Myocyte (in vitro differentiated cells): ENCODE measurements at regions not wholly inside any gene's neighbourhood (a gene's known extent, or its start where the extent isn't known, plus 50 kb on each side); places are given as distances from the start of the nearest gene placed in this dataset.
"Not testable (repeated sequence)": the region's sequence is repeated elsewhere in the genome, so short reads cannot be mapped to it uniquely, and the experiment has no call there.

Source experiments
- DNase-seq: peaks from one replicate; pipeline ENCODE4 v3.0.0-alpha.2; 2012; ENCODE audit warnings: low read depth

DNA sequence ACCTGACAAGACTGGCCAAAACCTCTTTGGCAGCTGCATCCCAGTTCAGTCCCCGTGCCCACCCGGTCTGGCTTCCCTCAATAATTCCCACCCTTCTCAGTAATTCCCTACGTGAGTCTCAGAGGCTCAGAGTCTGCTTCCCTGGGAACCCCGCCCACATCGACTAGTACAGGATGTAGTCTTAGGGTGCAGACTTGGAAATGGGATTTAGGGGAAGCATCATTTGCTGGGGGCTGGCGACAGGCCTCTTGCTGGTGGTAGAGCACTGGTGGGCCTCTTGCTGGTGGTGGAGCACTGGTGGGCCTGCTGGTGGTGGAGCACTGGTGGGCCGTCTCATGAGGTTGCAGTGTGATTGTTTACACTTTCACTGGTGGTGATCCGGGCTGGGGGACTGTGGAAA lies 199.5 kb upstream of the B3GAT1 start:
- DNase-seq: no peak

- no peak for DNase-seq
Observed at GRCh38 chr11:134610116-134610910, 198.3 kb upstream of the B3GAT1 start.

- no peak for DNase-seq
Observed at GRCh38 chr11:134609361-134610115, 197.5 kb upstream of the B3GAT1 start.

DNA sequence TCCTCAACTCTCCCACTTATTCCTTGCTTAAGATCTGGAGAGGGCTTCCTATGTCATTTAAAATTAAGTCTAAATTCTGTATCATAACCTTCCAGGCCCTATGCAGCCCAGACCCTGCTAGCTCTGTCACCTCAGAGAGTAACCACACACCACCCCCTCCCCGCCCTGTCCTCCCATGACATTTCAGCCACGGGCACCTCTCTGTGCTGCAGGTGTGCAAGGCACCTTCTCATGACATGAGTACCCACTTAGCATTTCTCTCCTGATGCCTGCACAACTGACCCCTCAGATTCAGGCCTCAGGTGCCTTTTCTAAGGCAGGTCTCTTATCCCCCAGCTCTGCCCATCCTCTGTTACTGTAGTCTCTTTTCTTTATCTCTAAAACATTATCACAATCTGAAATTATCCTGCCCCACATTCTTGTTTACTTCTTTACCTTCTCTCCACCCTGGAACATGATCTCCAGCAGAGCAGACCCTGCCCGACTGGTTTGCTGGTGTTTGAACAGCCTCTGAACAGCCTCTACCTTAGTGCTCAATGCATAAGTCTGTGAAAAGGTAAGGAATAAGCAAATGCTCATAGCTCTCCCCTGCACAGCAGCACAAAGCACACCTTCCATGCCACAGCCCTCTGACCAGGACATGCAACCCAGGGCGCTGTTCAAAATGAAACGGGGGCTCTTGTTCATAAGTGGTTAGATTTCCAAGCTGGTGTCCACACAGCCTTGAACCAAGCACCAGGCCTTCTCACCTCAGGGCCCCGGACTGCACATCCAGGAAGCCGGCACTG lies 196.1 kb upstream of the B3GAT1 start:
- no peak for DNase-seq

DNA sequence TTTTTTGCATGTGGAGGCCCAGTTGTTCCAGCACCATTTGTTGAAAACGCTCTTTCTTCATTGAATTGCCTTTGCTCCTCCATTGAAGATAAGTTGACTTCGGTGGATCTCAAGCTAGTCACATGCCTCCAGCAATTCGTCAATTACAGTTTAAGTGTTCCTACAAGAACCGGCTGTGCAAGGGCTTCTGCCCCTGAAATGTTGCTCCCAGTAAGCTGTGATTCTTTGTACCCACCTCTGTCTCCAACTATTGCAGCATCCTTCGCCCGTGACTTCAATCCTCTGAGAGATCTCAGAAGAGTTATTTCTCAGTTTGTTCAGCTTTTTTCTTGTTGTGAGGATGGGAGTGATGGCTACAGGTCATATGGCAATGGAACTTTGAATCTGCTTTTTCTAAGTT lies 194.2 kb upstream of the B3GAT1 start:
- no peak for DNase-seq

GRCh38 chr11:134604886-134605285 lies 192.8 kb upstream of the B3GAT1 start:
- no peak for DNase-seq

GRCh38 chr11:134599299-134599771 lies 187.3 kb upstream of the B3GAT1 start:
- no peak for DNase-seq

GRCh38 chr11:134598368-134598767 lies 186.3 kb upstream of the B3GAT1 start:
- no peak for DNase-seq

- DNase-seq: no peak
Observed at GRCh38 chr11:134597452-134597851, 185.4 kb upstream of the B3GAT1 start.

- no peak for DNase-seq
Observed at GRCh38 chr11:134596404-134596803, 184.4 kb upstream of the B3GAT1 start.

DNA sequence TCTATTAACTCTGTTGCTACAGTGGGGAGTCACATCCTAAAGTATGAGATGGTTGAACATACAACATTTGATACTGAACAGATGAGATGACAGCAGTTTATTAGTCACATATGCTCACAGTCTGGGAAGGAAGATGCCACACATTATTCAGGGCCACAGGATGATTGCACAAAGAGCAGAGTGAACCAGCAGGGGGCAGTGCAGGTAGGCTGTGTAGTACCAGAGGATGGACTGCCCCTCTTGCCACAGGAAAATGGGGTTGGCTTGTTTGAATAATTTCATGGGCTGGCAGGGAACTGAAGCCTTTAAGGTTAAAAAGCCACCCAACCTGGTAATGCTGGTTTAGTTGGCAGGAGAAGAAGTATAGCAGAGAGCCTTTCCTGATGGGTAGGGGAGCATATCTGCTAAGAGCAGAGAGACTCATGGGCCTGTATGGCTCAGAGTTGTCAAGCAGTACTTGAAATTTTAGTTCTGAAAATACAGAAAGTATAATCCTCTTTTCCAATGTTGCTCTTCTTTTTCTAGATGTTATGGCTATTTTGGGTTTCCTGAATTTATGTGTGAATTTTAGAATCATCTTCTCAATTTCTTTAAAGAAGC lies 180.4 kb upstream of the B3GAT1 start:
- no peak for DNase-seq

DNA sequence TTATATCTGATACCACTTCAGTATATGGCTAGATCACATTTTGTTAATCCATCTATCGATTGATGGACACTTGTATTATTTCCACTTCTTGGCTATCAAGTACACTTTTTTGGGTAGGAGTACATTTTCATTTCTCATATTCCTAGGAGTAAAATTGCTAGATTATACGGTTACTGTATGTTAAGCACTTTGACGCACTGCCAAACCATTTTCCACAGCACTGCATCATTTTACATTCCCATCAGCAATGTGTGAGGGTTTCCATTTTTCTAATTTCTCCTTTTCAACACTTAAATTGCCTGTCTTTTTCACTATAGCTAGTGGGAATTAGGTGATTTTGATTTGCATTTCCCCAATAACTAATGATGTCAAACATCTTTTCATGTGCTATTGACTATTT lies 179.3 kb upstream of the B3GAT1 start:
- DNase-seq: no peak

- DNase-seq: no peak
Observed at GRCh38 chr11:134589129-134589528, 177.1 kb upstream of the B3GAT1 start.

DNA sequence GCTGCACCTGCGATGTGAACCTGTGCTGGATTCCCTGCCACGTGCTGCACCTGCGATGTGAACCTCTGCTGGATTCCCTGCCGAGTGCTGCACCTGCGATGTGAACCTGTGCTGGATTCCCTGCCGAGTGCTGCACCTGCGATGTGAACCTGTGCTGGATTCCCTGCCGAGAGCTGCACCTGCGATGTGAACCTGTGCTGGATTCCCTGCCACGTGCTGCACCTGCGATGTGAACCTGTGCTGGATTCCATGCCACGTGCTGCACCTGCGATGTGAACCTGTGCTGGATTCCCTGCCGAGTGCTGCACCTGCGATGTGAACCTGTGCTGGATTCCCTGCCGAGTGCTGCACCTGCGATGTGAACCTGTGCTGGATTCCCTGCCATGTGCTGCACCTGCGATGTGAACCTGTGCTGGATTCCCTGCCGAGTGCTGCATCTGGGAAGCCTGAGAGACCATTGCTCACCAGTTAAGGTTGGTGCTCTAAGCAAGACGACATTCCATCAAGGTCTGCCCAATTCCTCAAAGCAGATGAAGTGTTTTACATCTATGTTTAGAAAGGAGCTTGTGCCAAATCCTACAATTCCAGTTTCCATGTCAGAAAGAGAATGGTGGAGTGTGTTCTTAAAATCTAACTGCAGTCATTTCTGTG lies 176.5 kb upstream of the B3GAT1 start:
- not testable (repeated sequence) for DNase-seq

GRCh38 chr11:134587345-134587744 lies 175.3 kb upstream of the B3GAT1 start:
- no peak for DNase-seq

DNA sequence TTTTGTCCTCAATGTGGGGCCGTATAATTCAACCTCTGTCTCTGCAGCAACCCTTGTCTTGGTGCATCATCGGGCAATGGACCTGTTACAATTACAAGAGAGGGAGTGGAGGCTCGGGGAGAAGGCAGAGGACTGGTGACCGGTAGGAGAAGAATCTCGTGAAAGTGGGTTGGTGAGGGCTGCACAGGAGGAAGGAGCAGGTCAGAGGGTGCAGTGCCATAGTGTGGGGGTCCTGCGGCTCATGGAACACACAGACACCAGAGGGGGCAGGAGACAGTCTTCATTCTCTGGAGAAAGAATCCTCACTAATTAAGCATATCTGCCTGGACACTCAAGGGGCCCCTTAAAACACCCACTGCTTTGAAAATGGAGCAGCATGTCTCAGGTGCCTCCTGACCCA lies 174.7 kb upstream of the B3GAT1 start:
- no peak for DNase-seq

DNA sequence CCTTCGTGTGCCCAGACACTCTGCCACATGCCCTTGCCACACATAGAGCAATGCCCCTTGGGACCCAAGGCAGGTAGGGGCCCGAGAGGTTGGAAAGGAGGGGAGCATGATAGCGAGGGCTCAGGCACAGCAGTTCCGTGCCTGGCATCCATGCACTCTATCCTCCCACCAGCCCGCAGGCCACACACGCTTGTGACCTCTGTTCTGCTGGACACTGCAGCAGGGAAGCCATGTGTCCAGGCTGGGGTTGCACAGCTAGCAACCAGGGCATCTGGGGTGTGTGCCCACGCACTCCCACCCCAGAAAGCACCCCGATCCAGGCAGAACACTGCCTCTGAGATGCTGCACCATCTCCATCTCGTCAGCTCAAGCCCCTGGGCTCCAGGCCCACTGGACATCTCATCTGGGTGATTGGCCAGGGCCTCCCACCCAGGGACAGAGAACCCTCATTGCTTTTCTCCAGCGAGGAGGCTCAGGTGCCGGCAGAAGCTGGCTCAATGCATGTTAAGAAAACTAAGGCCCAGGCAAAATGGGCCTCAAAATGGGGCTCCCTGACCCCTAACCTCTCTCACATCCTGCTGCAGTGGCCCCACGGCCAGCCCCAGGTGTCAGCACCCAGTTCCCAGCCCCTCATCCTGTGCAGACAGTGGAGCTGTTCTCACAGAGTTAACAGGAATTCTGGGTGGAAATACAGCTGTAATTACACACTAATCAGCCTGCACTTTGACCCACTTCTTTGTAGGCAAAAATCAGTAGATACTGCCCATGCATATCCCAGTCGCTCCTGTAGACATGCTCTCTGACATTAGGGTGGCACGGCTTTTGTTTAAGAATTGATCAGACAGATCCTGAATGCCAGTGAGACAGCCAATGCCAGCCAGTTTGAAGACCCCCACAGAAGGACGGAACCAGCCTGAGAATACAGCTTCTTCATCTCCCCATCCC lies 173.9 kb upstream of the B3GAT1 start:
- DNase-seq: no peak

GRCh38 chr11:134584706-134585445 lies 172.8 kb upstream of the B3GAT1 start:
- no peak for DNase-seq

GRCh38 chr11:134584001-134584561 lies 172.0 kb upstream of the B3GAT1 start:
- DNase-seq: no peak
